OCI-M1 (cell line): ENCODE measurements at regions not wholly inside any gene's neighbourhood (a gene's known extent, or its start where the extent isn't known, plus 50 kb on each side); places are given as distances from the start of the nearest gene placed in this dataset.
"Not testable (repeated sequence)": the region's sequence is repeated elsewhere in the genome, so short reads cannot be mapped to it uniquely, and the experiment has no call there.

ENCODE experiments used
- DNase-seq: peaks from one replicate; lab custom pipeline; 2025; lab: John Stamatoyannopoulos, UW

DNA sequence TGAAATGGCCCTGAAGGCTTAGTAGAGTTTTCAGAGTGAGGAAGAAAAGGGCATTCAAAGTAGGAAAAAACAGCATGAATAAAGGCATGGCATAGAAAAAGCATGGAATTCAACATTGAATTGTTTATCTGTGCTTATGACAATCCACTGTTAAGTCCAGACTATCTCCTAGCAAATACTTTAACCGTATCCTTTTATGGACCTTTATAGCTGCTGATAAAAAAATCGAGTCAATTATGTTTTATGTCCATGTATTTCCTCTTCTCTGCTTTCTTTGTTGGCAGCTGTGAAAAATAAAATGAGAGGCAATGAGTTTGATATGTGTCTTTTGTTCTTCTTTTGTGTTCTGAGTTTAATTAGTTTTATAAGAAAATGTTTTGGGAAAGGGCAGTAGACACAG lies 70.4 kb downstream of the TDRD15 start:
- no peak for DNase-seq

- no peak for DNase-seq
Measured at GRCh38 chr2:21194858-21195271, 71.1 kb downstream of the TDRD15 start.

GRCh38 chr2:21195326-21195725 lies 71.6 kb downstream of the TDRD15 start:
- DNase-seq, result no peak

DNA sequence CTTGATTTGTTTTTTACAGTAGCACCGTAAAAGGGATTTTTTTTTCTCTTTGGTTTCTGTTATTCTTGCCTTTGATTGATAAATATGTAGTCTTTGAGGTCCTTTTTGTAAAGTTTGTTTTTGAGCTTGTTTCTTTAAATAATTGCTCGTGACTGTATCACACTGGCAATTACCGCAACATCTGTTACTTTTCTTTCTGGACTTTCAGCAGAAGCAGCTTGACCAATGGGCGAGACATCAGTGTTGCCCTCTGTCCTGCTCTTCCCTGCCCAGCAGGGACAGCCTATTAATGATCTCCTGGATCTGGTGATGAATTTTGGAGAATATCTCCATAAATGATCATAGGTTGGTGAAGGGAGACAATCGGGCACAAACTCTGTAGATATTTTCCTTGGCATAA lies 74.9 kb downstream of the TDRD15 start:
- no peak for DNase-seq

GRCh38 chr2:21203976-21204375 lies 80.2 kb downstream of the TDRD15 start:
- no peak for DNase-seq

DNA sequence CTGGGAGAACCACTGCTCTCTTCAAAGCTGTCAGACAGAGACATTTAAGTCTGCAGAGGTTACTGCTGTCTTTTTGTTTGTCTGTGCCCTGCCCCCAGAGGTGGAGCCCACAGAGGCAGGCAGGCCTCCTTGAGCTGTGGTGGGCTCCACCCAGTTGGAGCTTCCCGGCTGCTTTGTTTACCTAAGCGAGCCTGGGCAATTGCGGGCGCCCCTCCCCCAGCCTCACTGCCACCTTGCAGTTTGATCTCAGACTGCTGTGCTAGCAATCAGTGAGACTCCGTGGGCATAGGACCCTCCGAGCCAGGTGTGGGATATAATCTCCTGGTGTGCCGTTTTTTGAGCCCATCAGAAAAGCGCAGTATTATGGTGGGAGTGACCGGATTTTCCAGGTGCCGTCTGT lies 90.3 kb downstream of the TDRD15 start:
- not testable (repeated sequence) for DNase-seq

- DNase-seq, result no peak
Measured at GRCh38 chr2:21217442-21217841, 93.7 kb downstream of the TDRD15 start.

DNA sequence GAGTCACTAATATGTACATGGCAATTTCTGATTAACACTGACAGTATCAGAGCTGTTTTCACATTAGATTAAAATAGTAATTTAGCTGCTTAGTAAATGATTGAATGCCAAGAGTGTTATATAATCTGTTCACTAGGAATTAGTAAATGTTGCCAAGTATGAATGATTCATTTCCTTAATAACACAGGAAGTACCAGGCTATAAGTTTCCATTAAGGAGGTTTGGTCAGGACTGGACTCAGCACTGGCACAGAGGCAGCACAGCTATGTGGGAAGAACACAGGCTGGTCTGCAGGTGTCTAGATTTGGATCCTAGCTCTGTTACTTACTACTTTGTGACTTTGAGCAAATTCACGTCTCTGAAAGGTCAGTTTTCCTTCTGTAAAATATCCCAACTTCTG lies 97.2 kb downstream of the TDRD15 start:
- no peak for DNase-seq

GRCh38 chr2:21223618-21224017 lies 99.8 kb downstream of the TDRD15 start:
- no peak for DNase-seq

GRCh38 chr2:21228041-21228895 lies 104.5 kb downstream of the TDRD15 start:
- peak; percentile 96 for DNase-seq

- DNase-seq, result peak; percentile 32
Measured at GRCh38 chr2:21229302-21229701, 105.5 kb downstream of the TDRD15 start.

DNA sequence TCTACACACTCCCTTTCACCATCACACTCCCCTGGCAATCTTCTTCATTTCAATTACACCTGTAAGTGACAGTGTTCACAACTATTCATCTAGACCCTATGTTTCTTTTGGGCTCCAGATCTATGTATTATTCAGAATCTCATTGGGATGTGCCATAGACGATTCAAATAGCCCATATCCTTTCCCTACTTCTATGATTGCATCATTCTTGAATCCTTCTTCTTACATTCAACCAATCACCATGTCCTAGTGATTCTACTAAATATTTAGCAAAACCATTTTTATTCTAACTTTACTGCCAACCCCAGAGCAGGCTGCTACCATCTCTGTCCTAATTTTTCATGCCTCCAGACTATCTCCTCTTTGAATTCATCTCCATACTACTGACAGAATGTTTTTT lies 106.4 kb downstream of the TDRD15 start:
- no peak for DNase-seq

GRCh38 chr2:21231985-21232384 lies 108.2 kb downstream of the TDRD15 start:
- peak; percentile 66 for DNase-seq

GRCh38 chr2:21233194-21233593 lies 109.4 kb downstream of the TDRD15 start:
- no peak for DNase-seq

- DNase-seq, result no peak
Measured at GRCh38 chr2:21234001-21234400, 110.2 kb downstream of the TDRD15 start.

GRCh38 chr2:21234464-21235120 lies 110.8 kb downstream of the TDRD15 start:
- DNase-seq, result peak; percentile 25

GRCh38 chr2:21239749-21240148 lies 116.0 kb downstream of the TDRD15 start:
- not testable (repeated sequence) for DNase-seq

DNA sequence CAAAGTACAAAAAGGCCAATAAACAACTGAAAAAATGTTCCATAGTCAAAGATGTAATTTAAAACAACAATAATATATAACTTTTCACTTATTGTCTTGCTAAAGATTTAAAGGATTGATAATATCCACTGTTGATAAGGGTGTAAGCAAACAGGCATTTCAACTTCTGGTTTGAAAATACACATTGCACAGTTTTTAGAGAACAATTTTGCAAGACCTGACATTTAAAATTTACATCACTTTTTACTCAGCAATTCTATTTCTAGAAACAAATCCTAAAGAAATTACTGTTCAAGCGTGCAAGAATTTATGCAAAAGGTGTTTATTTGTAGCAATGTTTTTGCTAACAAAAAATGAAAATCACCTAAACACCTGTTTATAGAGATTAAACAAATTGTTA lies 120.4 kb downstream of the TDRD15 start:
- no peak for DNase-seq

GRCh38 chr2:21245565-21245964 lies 121.8 kb downstream of the TDRD15 start:
- peak; percentile 84 for DNase-seq

DNA sequence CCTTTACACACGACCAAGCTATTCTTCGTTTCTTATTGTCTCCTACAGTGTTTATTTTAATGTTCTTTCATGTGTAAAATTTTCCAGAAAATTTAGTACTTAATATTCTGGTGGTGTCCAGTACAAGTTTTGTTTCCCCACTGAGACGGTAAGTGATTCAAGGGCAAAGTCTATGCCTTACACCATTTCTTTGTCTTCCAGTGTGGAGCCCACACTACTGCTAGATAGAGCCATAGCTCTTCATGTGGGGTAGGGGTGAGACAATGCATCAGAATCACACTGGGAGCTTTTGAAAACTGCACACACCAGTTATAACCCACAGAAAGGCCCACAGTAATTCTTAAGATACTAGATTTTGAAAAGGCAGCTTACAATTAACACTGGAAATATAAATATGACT lies 125.6 kb downstream of the TDRD15 start:
- no peak for DNase-seq

DNA sequence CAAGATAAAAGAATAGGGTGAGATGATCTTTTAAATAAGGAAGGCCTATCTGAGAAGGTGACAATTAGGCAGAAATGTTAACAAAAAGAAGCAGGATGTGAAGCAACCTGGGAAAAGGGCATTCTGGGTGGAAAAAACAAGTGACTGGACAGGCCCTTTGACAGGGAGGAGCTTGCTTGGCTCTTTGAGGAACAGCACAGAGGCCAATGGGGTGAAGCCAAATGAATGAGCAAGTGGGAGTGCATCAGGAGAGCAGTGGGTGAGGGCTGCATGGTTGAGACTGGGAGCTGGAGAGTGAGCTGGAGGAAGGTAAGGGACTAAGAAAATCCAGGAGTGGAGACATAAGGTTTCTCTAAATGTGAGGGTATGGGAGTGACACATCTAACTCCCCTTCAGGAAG lies 126.9 kb downstream of the TDRD15 start:
- peak; percentile 5 for DNase-seq

GRCh38 chr2:21251216-21251980 lies 127.6 kb downstream of the TDRD15 start:
- DNase-seq, result no peak
